H1 (cell line): ENCODE measurements at regions not wholly inside any gene's neighbourhood (a gene's known extent, or its start where the extent isn't known, plus 50 kb on each side); places are given as distances from the start of the nearest gene placed in this dataset.

Source experiments
- CREB1 ChIP-seq: IDR thresholded peaks from 2 replicates; pipeline ENCODE4 v1.6.1; 2012; ENCODE audit warnings: inconsistent platforms
- EZH2 ChIP-seq: fragments of 200-600 bp; sonication (generic); IDR thresholded peaks from 2 replicates; pipeline ENCODE4 v1.7.1; 2012; ENCODE audit warnings: low read depth, mild to moderate bottlenecking, moderate library complexity, low read length, inconsistent platforms; ENCODE audit not compliant: severe bottlenecking
- GTF2F1 ChIP-seq: IDR thresholded peaks from 2 replicates; pipeline ENCODE4 v1.6.1; 2012; ENCODE audit warnings: low read depth, low read length, improper control_type of control experiment, borderline replicate concordance
- KDM1A ChIP-seq: fragments of 200-600, 300-600 bp; sonication (generic); IDR thresholded peaks from 2 replicates; pipeline ENCODE4 v1.7.1; 2016; ENCODE audit warnings: mild to moderate bottlenecking, low read length, borderline replicate concordance
- POLR2AphosphoS5 ChIP-seq: IDR thresholded peaks from 2 replicates; pipeline ENCODE4 v1.6.1; 2011; ENCODE audit warnings: low read depth, low read length
- RXRA ChIP-seq: IDR thresholded peaks from 2 replicates; pipeline ENCODE4 v1.6.1; 2011; ENCODE audit warnings: low read depth, mild to moderate bottlenecking, low read length, moderate library complexity; ENCODE audit not compliant: insufficient read depth
- TCF12 ChIP-seq: IDR thresholded peaks from 2 replicates; pipeline ENCODE4 v1.6.1; 2011; ENCODE audit warnings: low read depth, mild to moderate bottlenecking, low read length
- TF ChIP-seq, protein P1 (sequence below), 3 experiments: IDR thresholded peaks; 1 replicate in 2 of 3; 2 replicates in 1 of 3; pipeline versions ENCODE4 v1.5.1 to v1.6.1; 2011; ENCODE audit warnings: low read length in 3 of 3, mild to moderate bottlenecking in 3 of 3, inconsistent platforms in 2 of 3, low read depth in 1 of 3, moderate library complexity in 1 of 3; ENCODE audit not compliant: insufficient read depth in 1 of 3; ENCODE audit errors: control extremely low read depth in 1 of 3

DNA sequence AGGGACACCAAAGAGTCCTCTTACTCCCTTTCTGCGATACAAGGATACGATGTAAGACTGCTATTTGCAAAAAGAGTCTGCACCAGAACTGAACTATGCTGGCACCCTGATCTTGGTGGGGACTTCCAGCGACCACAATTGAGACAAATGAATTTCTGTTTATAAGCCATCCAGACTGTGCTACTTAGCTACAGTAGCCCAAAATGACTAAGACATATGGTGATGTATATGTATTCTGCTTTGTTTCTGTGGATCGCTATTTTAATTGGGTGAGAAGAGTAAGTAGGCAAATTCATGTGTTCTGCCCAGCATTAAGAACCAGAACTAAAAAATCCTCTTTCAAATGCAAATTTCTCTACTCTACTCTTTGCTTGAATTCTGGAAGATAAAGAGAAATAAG, 720.9 kb downstream of the DIPK2A start:
- TF ChIP-seq CREB1 (no peak), POLR2AphosphoS5 (no peak), EZH2 (no peak), KDM1A (no peak), RXRA (no peak), GTF2F1 (no peak), TCF12 (no peak)
- TF ChIP-seq, protein P1, sequence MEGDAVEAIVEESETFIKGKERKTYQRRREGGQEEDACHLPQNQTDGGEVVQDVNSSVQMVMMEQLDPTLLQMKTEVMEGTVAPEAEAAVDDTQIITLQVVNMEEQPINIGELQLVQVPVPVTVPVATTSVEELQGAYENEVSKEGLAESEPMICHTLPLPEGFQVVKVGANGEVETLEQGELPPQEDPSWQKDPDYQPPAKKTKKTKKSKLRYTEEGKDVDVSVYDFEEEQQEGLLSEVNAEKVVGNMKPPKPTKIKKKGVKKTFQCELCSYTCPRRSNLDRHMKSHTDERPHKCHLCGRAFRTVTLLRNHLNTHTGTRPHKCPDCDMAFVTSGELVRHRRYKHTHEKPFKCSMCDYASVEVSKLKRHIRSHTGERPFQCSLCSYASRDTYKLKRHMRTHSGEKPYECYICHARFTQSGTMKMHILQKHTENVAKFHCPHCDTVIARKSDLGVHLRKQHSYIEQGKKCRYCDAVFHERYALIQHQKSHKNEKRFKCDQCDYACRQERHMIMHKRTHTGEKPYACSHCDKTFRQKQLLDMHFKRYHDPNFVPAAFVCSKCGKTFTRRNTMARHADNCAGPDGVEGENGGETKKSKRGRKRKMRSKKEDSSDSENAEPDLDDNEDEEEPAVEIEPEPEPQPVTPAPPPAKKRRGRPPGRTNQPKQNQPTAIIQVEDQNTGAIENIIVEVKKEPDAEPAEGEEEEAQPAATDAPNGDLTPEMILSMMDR (IDR thresholded peaks at IDR 0.05; ENCODE audit: control extremely low read depth in 1 of 3, insufficient read depth in 1 of 3, low read depth in 1 of 3, low read length in 3 of 3) = no peak
